ENCODE measurements at regions not wholly inside any gene's neighbourhood (a gene's known extent, or its start where the extent isn't known, plus 50 kb on each side); places are given as distances from the start of the nearest gene placed in this dataset.

- no peak for FAIRE-seq
- no peak for DNase-seq (ENCODE audit: insufficient read length, low spot score)
Measured at GRCh38 chr16:86921289-86921688, 342.9 kb downstream of the FOXL1 start.

- no peak for FAIRE-seq
Measured at GRCh38 chr16:86922311-86922710, 344.0 kb downstream of the FOXL1 start.

GRCh38 chr16:86923656-86924055 lies 345.3 kb downstream of the FOXL1 start:
- DNase-seq (ENCODE audit: insufficient read length, low spot score): no peak
- FAIRE-seq: peak; percentile 42

More at GRCh38 chr16:86922311-86922710, 344.0 kb downstream of the FOXL1 start:
- no peak for DNase-seq (ENCODE audit: insufficient read length, low spot score)

GRCh38 chr16:86924537-86924936 lies 346.2 kb downstream of the FOXL1 start:
- FAIRE-seq (peak; percentile 98), DNase-seq (ENCODE audit: insufficient read length, low spot score) (peak; percentile 78)

- FAIRE-seq (peak; percentile 89), DNase-seq (ENCODE audit: insufficient read length, low spot score) (peak; percentile 91)
Measured at GRCh38 chr16:86925067-86925791, 346.9 kb downstream of the FOXL1 start.

- DNase-seq (ENCODE audit: insufficient read length, low spot score) (no peak), FAIRE-seq (no peak)
Measured at GRCh38 chr16:86926181-86927094, 348.1 kb downstream of the FOXL1 start.

GRCh38 chr16:86927699-86928098 lies 349.4 kb downstream of the FOXL1 start:
- FAIRE-seq (peak; percentile 40), DNase-seq (ENCODE audit: insufficient read length, low spot score) (no peak)

GRCh38 chr16:86928523-86929011 lies 350.2 kb downstream of the FOXL1 start:
- no peak for FAIRE-seq

GRCh38 chr16:86929057-86929871 lies 350.9 kb downstream of the FOXL1 start:
- DNase-seq (ENCODE audit: insufficient read length, low spot score) (peak; percentile 57), FAIRE-seq (peak; percentile 54)

More at GRCh38 chr16:86928523-86929011, 350.2 kb downstream of the FOXL1 start:
- no peak for DNase-seq (ENCODE audit: insufficient read length, low spot score)

GRCh38 chr16:86930001-86930400 lies 351.7 kb downstream of the FOXL1 start:
- DNase-seq (ENCODE audit: insufficient read length, low spot score): no peak
- FAIRE-seq: no peak

- no peak for DNase-seq (ENCODE audit: insufficient read length, low spot score)
- FAIRE-seq: peak; percentile 49
Measured at GRCh38 chr16:86930663-86931373, 352.5 kb downstream of the FOXL1 start.

GRCh38 chr16:86931410-86931941 lies 353.1 kb downstream of the FOXL1 start:
- peak; percentile 60 for DNase-seq (ENCODE audit: insufficient read length, low spot score)
- FAIRE-seq: no peak

- FAIRE-seq: peak; percentile 99
Measured at GRCh38 chr16:86932130-86932982, 354.0 kb downstream of the FOXL1 start.

GRCh38 chr16:86934581-86935375 lies 356.4 kb downstream of the FOXL1 start:
- no peak for DNase-seq (ENCODE audit: insufficient read length, low spot score)
- FAIRE-seq: peak; percentile 62

More at GRCh38 chr16:86932130-86932982, 354.0 kb downstream of the FOXL1 start:
- no peak for DNase-seq (ENCODE audit: insufficient read length, low spot score)

GRCh38 chr16:86939609-86940008 lies 361.3 kb downstream of the FOXL1 start:
- FAIRE-seq: no peak
- DNase-seq (ENCODE audit: insufficient read length, low spot score): no peak

GRCh38 chr16:86941731-86942130 lies 363.4 kb downstream of the FOXL1 start:
- no peak for FAIRE-seq
- DNase-seq (ENCODE audit: insufficient read length, low spot score): no peak

GRCh38 chr16:86942151-86943051 lies 364.1 kb downstream of the FOXL1 start:
- FAIRE-seq (peak; percentile 20), DNase-seq (ENCODE audit: insufficient read length, low spot score) (no peak)

All from HTR-8/SVneo (cell line).